GM10266 (cell line): ENCODE measurements at regions not wholly inside any gene's neighbourhood (a gene's known extent, or its start where the extent isn't known, plus 50 kb on each side); places are given as distances from the start of the nearest gene placed in this dataset.

ENCODE experiments used
- DNase-seq: peaks from one replicate; pipeline ENCODE4 v3.0.0; 2012; ENCODE audit errors: extremely low spot score
- CTCF ChIP-seq: IDR thresholded peaks from 2 replicates; pipeline ENCODE4 v1.5.1; 2012; ENCODE audit warnings: mild to moderate bottlenecking, low read depth; ENCODE audit not compliant: control insufficient read depth, insufficient read depth; ENCODE audit errors: missing control alignments

DNA sequence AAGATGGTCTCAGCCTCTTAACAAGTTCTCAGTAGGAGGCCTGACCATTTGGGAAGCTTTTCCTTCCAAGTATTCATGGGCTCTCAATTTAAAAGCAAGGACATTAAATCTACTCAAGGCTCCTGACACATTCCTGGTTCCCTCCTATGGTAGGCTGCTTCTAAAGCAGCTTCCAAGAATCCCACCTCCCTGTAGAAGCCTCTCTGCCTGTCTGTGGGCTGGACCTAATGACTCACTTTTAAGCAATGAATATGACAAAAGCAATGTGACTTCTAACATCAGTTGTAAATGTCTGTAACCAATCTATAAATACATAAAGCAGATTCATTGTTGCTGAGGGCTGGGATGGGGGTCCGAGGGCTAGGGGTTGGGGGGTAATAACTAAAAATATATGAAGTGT lies 99.5 kb upstream of the FAM9B start:
- TF ChIP-seq CTCF, result no peak
- DNase-seq, result no peak

DNA sequence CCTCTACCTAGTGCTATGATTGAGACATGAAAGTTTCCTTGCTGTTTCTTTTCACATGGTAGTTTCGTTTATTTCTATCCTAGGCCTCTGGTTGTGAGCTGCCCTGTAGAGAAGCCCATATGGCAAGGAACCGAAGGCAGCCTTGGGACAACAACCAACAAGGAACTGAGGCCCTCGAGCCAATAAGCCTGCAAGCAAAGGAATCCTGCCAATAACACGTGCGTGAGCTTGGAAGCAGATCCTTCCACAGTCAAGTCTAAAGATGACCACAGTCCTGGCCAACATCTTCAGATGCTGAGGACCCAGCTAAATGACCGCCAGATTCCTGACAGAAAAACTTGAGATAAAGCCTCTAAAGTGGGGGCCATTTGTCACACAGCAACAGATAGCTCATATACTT lies 100.4 kb upstream of the FAM9B start:
- no peak for DNase-seq
- TF ChIP-seq CTCF, result no peak

- no peak for DNase-seq
Measured at GRCh38 chrX:9135901-9136510, 102.1 kb upstream of the FAM9B start.

GRCh38 chrX:9137152-9137551 lies 103.2 kb upstream of the FAM9B start:
- DNase-seq, result no peak
- no peak for TF ChIP-seq CTCF

More at GRCh38 chrX:9135901-9136510, 102.1 kb upstream of the FAM9B start:
- no peak for TF ChIP-seq CTCF

- no peak for TF ChIP-seq CTCF
Measured at GRCh38 chrX:9141496-9141895, 107.6 kb upstream of the FAM9B start.

GRCh38 chrX:9144701-9145241 lies 110.8 kb upstream of the FAM9B start:
- no peak for DNase-seq
- TF ChIP-seq CTCF, result no peak

More at GRCh38 chrX:9141496-9141895, 107.6 kb upstream of the FAM9B start:
- no peak for DNase-seq

DNA sequence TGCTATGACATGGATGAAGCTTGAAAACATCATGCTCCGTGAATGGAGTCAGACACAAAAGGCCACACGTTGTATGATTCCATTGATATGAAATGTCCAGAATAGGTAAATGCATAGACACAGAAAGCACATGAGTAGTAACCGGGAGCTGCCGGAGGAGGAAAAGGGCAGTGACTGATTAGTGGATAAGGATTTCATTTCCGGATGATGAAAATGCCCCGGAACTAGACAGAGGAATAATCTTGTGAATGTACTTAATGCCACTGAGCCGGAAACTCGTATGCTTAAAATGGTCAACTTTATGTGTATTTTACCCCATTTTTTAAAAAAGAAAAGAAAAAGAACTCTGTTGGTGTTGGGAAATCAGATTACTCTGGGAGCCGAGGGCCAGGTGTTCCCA lies 112.7 kb upstream of the FAM9B start:
- no peak for DNase-seq
- no peak for TF ChIP-seq CTCF
